ENCODE measurements at regions not wholly inside any gene's neighbourhood (a gene's known extent, or its start where the extent isn't known, plus 50 kb on each side); places are given as distances from the start of the nearest gene placed in this dataset.

DNA sequence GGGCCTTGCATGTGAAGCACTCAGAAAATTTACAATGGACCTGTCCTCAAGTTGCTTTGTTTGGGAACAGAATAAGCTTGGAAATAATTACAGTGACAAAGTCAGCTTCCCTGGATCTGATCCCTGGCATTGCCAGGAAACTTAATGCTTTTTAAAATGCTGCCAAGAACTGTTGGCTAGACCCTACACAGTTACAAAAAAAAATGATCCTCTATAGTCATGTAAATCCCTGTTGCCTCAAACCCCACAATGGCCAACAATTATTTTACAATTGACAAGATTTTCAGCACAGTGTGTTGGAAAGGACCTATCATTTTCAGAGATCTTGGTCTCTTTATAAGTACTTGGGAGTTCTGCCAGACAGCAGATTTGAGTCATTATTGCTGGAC lies 470.4 kb upstream of the ACVR2A start:
- no peaks in the 10 kb centered on the region for H3K9me3 Mint-ChIP-seq
- H3K36me3 Mint-ChIP-seq (ENCODE audit: low read depth), result no peaks in the 10 kb centered on the region
- H3K4me1 Mint-ChIP-seq, result peaks cover 8% of the 10 kb centered on the region
- H3K4me3 Mint-ChIP-seq, result no peak overlapping the region
- no peak for DNase-seq
- no peak overlapping the region for H3K27ac Mint-ChIP-seq
- ChIA-PET POLR2A (no interaction called here), CTCF (no interaction called here)
- no peaks in the 10 kb centered on the region for H3K27me3 Mint-ChIP-seq

DNA sequence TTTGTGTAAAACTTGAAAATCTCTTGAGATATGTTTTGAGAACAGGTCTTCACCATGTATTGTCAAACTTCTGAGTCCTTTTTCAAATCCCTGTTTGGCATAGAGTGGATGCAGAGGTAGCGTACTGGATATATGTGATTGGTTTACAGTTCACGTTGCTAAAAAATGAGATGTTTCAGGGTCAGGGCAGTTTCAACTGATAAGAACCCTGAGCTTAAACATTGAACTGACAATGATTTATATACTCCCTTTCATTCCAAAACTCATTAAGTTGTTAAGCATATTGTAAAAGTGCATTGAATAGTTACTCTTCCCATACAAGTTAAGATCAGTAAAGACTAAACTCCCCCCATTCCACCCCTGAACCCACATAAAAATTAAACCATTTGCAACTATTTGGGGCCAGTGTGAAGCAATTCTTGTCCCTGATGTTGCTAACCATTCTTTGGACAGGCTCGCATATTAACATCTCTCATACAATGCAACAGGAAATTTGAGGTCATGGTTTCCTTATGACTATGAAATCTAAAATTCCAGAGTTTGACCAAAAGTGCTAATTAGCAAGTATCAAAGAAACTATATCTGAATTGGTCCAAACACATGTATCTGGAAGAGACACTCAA lies 470.9 kb upstream of the ACVR2A start:
- CTCF ChIA-PET, result no interaction called here
- POLR2A ChIA-PET, result no interaction called here
- H3K27me3 Mint-ChIP-seq, result no peaks in the 10 kb centered on the region
- no peaks in the 10 kb centered on the region for H3K9me3 Mint-ChIP-seq
- H3K4me3 Mint-ChIP-seq, result no peak overlapping the region
- no peak for DNase-seq
- H3K4me1 Mint-ChIP-seq, result peaks cover 8% of the 10 kb centered on the region
- H3K36me3 Mint-ChIP-seq (ENCODE audit: low read depth), result no peaks in the 10 kb centered on the region
- H3K27ac Mint-ChIP-seq, result no peak overlapping the region

DNA sequence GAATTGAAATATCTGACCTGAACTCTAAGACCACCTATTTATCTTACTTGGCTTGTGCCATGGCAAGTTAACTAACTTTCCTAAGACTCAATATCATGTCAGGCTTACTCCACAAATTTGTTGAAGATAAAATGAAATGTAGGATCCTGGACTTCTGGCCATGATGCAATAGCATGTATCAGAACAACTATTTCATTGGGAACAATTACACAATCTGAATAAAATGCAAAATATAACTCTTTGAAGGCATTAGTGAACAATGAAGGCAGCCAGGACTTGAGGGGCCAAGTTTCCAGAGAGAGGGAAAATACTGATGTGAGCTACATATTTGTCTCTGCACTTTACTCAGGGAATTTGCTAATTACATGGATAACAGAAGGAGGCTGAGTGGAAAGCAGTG lies 476.5 kb upstream of the ACVR2A start:
- no peak overlapping the region for H3K4me3 Mint-ChIP-seq
- peaks cover 16% of the 10 kb centered on the region for H3K36me3 Mint-ChIP-seq (ENCODE audit: low read depth)
- peaks cover 11% of the 10 kb centered on the region for H3K9me3 Mint-ChIP-seq
- no peak overlapping the region for H3K27ac Mint-ChIP-seq
- peaks cover 12% of the 10 kb centered on the region for H3K4me1 Mint-ChIP-seq
- ChIA-PET POLR2A (no interaction called here), CTCF (interaction anchor here (0.7 kb wide), 1 partner anchor 436 kb away, joined by 3 read pairs; no protein-coding TSS in a partner anchor)
- no peak for DNase-seq
- peaks cover 3% of the 10 kb centered on the region for H3K27me3 Mint-ChIP-seq

DNA sequence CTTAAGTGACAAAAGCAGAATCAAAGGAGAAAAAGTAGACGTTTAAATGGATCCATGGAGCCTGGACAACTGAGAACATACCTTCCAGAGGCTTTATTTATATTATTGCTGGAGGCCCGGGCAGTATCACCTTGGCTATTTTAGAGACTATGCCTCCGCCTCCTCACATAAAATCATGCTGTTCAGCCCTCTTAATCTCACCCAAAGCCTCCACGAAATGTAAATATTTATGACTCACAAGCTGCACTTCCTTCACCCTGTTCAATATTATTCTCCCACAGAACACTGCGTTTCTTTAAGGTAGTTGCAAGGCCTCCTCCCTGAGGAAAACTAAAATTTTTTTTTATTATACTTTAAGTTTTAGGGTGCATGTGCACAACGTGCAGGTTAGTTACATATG lies 478.6 kb upstream of the ACVR2A start:
- Mint-ChIP-seq H3K4me1 (peaks cover 12% of the 10 kb centered on the region), H3K9me3 (peaks cover 14% of the 10 kb centered on the region), H3K4me3 (no peak overlapping the region), H3K36me3 (ENCODE audit: low read depth) (peaks cover 16% of the 10 kb centered on the region), H3K27ac (no peak overlapping the region), H3K27me3 (peaks cover 3% of the 10 kb centered on the region)
- CTCF ChIA-PET, result no interaction called here
- POLR2A ChIA-PET, result no interaction called here
- DNase-seq, result no peak

DNA sequence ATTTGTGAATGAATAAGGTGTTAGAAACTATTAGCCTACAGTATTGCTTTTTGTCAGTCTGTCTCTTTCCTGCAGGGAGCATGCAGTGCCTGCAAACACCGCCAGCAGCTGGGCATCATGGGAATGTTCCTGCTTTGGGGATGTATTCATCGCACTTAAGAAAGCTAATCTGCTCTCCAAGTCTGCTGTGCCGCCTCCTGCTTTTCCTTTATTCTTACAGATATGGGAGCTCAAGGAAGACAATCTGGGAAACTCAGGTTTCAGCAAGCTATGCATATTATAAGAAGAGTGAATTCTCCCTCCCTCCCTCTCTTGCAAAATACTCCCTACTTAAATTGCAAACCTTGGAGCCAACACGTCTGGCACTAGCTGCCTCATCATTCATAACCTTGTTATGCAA lies 479.2 kb upstream of the ACVR2A start:
- Mint-ChIP-seq H3K9me3 (peaks cover 14% of the 10 kb centered on the region), H3K27me3 (peaks cover 3% of the 10 kb centered on the region), H3K4me3 (no peak overlapping the region), H3K27ac (no peak overlapping the region), H3K36me3 (ENCODE audit: low read depth) (peaks cover 16% of the 10 kb centered on the region), H3K4me1 (peaks cover 12% of the 10 kb centered on the region)
- ChIA-PET CTCF (interaction anchor here (0.8 kb wide), 1 partner anchor 34 kb away, joined by 3 read pairs; no protein-coding TSS in a partner anchor), POLR2A (no interaction called here)
- DNase-seq, result no peak

DNA sequence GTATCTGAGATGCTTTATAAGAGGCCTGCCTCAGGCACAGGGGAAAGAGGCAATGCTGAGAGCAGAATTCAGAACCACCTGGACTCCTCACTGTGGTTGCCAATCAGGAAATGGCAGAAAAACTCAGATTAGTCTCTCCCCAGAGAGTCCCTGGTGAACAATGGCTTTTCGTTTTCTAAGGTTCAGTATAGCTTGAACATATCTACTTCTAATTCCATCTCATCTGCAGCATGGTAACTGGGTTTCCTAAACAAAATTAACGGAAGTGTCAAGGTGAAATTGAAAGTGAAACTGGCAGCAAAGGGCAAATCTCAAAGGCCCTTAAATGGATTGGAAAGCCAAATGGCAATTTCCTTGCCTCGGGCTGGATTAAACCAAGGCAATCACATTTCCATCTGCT lies 480.2 kb upstream of the ACVR2A start:
- POLR2A ChIA-PET, result no interaction called here
- no peak for DNase-seq
- CTCF ChIA-PET, result interaction anchor here (0.6 to 1.7 kb wide), 2 partner anchors 12 to 33 kb away, joined by 3 to 5 read pairs; no protein-coding TSS in a partner anchor
- H3K9me3 Mint-ChIP-seq, result peaks cover 14% of the 10 kb centered on the region
- H3K27ac Mint-ChIP-seq, result peak overlapping the region; percentile 17
- H3K4me3 Mint-ChIP-seq, result no peak overlapping the region
- H3K4me1 Mint-ChIP-seq, result peaks cover 12% of the 10 kb centered on the region
- H3K36me3 Mint-ChIP-seq (ENCODE audit: low read depth), result peaks cover 16% of the 10 kb centered on the region
- H3K27me3 Mint-ChIP-seq, result peaks cover 5% of the 10 kb centered on the region

DNA sequence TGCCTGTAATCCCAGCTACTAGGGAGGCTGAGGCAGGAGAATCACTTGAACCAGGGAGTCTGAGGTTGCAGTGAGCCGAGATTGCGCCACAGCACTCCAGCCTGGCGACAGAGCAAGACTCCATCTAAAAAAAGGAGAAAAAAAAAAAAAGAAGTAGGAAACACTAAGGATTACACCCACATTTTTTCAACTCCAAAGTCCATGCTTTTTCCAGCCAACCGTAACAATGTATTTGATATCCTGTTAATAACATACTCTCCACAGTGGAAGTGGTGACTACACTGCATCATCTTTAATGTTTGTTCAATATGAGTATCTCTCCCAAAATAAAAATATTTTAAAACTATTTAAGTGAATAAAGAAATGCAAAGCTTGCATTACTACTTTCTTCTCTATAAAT lies 481.6 kb upstream of the ACVR2A start:
- no peak for DNase-seq
- Mint-ChIP-seq H3K27me3 (peaks cover 4% of the 10 kb centered on the region), H3K36me3 (ENCODE audit: low read depth) (peaks cover 13% of the 10 kb centered on the region), H3K4me1 (peaks cover 12% of the 10 kb centered on the region), H3K9me3 (peaks cover 10% of the 10 kb centered on the region), H3K4me3 (no peak overlapping the region), H3K27ac (no peak overlapping the region)
- CTCF ChIA-PET, result interaction anchor here (1.7 kb wide), 1 partner anchor 10 kb away, joined by 5 read pairs; no protein-coding TSS in a partner anchor
- POLR2A ChIA-PET, result interaction anchor here (1.1 kb wide), 1 partner anchor 9 kb away, joined by 3 read pairs; no protein-coding TSS in a partner anchor

DNA sequence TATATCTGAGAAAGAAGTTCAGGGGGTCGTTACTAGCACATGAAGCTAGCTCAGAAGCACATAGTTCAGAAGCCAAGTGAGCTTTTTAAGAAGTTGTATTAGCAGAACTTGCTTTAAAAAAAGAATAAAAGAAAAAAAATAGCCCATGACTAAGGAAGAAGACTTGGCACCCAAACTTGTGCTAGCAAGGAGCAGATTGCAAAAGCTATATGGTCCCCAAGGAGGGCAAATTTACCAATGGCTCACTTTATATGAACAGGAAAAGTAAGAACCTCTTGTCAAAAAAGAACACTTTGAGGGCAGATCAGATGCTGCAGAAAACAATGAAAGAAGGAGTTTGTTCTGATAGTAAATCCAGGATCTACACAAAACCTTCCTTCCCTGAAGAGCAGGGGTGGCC lies 486.5 kb upstream of the ACVR2A start:
- H3K4me1 Mint-ChIP-seq, result peaks cover 8% of the 10 kb centered on the region
- H3K9me3 Mint-ChIP-seq, result peaks cover 5% of the 10 kb centered on the region
- ChIA-PET POLR2A (interaction anchor here (0.7 kb wide), 1 partner anchor 104 kb away, joined by 3 read pairs; no protein-coding TSS in a partner anchor), CTCF (no interaction called here)
- no peak overlapping the region for H3K27ac Mint-ChIP-seq
- no peak overlapping the region for H3K4me3 Mint-ChIP-seq
- H3K27me3 Mint-ChIP-seq, result peaks cover 8% of the 10 kb centered on the region
- no peaks in the 10 kb centered on the region for H3K36me3 Mint-ChIP-seq (ENCODE audit: low read depth)
- DNase-seq, result no peak

DNA sequence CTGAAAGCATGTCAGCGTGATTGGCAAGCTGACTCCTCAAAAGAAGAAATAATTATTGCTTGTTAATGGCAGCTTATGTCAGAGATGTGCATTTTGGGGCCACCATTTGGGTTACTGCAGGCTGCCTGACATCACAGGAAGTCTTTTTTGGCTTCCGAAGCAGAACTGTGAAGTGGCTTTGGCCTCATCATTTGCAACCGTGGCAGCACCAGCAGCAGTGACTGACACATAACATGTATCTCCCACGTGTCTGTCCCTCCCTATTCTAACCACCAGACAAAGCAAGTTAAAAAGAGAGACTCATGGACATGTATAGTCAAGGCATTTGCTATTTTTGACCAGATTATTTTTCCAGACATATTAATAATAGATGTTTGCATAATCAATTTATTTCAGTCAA lies 488.7 kb upstream of the ACVR2A start:
- H3K36me3 Mint-ChIP-seq (ENCODE audit: low read depth), result no peaks in the 10 kb centered on the region
- H3K9me3 Mint-ChIP-seq, result peaks cover 4% of the 10 kb centered on the region
- no peak overlapping the region for H3K4me3 Mint-ChIP-seq
- DNase-seq, result peak; percentile 30
- no peak overlapping the region for H3K27ac Mint-ChIP-seq
- peaks cover 8% of the 10 kb centered on the region for H3K27me3 Mint-ChIP-seq
- peaks cover 8% of the 10 kb centered on the region for H3K4me1 Mint-ChIP-seq
- ChIA-PET POLR2A (no interaction called here), CTCF (no interaction called here)

DNA sequence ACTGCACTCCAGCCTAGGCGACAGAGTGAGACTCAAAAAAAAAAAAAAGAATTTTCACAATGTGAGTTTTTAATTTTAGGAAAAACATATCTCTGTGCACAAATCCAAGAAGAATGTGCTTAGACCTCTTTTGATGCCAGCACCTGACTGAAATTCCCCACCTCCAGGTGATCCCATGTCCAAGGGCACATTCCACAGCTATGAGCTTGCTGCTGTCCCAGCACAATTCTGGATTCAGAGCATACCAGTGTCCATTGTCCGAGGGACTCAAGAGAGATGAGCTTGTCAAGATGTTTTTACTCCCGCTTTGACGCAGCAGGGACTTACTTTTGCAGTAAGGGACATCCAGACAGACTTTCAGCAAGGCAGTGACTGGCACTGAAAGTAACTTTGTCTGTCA lies 489.1 kb upstream of the ACVR2A start:
- no peak for DNase-seq
- POLR2A ChIA-PET, result no interaction called here
- H3K36me3 Mint-ChIP-seq (ENCODE audit: low read depth), result no peaks in the 10 kb centered on the region
- no peak overlapping the region for H3K27ac Mint-ChIP-seq
- H3K27me3 Mint-ChIP-seq, result peaks cover 8% of the 10 kb centered on the region
- peaks cover 4% of the 10 kb centered on the region for H3K9me3 Mint-ChIP-seq
- peaks cover 8% of the 10 kb centered on the region for H3K4me1 Mint-ChIP-seq
- CTCF ChIA-PET, result no interaction called here
- H3K4me3 Mint-ChIP-seq, result no peak overlapping the region

DNA sequence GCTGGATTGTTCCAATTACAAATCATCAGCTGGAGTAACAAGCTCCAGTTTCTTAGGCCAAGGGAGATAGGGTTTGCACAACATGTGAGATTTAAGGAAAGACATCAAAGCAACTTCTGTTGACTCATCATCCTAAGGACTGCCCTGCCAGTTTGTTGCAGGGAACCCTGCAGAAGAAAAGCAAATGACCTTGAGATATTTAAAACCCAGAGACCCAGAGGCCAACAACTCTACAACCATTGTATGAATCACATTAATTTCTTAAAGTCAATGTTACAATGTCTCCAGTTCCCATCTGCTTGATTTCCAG lies 491.8 kb upstream of the ACVR2A start:
- no peaks in the 10 kb centered on the region for H3K36me3 Mint-ChIP-seq (ENCODE audit: low read depth)
- peaks cover 4% of the 10 kb centered on the region for H3K9me3 Mint-ChIP-seq
- DNase-seq, result no peak
- ChIA-PET POLR2A (no interaction called here), CTCF (interaction anchor here (1.3 kb wide), 1 partner anchor 11 kb away, joined by 5 read pairs; no protein-coding TSS in a partner anchor)
- peaks cover 10% of the 10 kb centered on the region for H3K4me1 Mint-ChIP-seq
- peaks cover 3% of the 10 kb centered on the region for H3K27me3 Mint-ChIP-seq
- no peak overlapping the region for H3K27ac Mint-ChIP-seq
- H3K4me3 Mint-ChIP-seq, result no peak overlapping the region

DNA sequence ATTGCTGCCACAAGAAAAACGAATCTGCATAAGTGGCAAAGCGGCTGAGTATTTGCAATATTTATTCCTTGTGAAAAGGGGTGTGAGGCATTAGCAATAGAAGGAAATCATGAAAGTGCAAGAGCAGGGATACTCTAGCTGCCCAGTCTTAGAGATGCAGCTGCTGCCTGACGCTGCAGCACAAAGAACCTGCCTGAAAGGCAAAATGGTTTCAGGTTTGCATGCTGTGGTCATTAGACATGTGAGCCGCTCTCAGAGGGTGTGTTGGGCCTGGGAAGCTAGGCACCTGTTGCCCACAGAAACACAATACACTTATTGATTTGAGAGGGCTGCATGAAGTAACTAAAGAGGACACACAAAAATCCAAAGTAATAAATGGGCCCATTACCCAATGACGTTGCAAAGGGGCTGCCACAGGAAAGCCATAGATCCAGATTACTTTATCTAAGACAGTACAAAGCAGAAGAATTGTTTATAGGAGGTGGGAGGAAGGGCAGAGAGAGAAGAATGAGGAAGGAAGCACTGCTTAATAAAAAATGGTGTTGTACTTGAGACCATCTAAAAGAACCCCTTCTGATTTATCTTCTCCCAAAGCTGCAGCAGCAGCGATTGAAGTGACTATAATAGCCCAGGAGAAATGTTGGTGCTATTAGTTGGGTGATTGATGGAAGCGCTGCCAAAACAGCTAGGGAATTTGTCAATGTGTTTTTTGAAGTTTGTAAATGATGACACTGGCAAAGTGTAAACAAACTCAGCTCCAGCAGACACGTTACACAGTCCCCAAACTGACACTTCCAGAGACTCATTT lies 492.4 kb upstream of the ACVR2A start:
- POLR2A ChIA-PET, result no interaction called here
- CTCF ChIA-PET, result interaction anchor here (1.3 kb wide), 1 partner anchor 11 kb away, joined by 5 read pairs; no protein-coding TSS in a partner anchor
- no peak overlapping the region for H3K27ac Mint-ChIP-seq
- no peak for DNase-seq
- peaks cover 2% of the 10 kb centered on the region for H3K9me3 Mint-ChIP-seq
- peaks cover 10% of the 10 kb centered on the region for H3K4me1 Mint-ChIP-seq
- no peaks in the 10 kb centered on the region for H3K27me3 Mint-ChIP-seq
- no peaks in the 10 kb centered on the region for H3K36me3 Mint-ChIP-seq (ENCODE audit: low read depth)
- no peak overlapping the region for H3K4me3 Mint-ChIP-seq

DNA sequence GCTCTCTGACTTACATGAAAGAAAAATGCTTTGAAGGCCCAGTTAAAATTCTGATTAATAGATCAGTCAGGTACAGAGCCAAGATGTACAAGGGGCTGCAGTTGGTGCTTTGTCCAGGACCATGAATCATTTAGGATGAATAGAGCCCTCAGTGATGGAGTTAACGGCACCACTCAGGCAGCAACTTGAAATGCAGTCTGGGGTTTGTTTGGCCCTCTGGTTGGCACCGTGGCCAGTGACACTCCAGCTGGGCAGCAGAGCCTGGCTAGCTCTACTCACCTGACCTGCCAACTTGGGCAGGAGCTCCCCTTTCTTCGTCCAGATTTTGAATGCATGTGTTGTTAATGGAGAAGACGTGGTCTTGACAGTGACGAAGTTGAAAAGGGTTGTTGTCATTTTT lies 493.0 kb upstream of the ACVR2A start:
- Mint-ChIP-seq H3K27me3 (no peaks in the 10 kb centered on the region), H3K4me3 (no peak overlapping the region), H3K4me1 (peaks cover 10% of the 10 kb centered on the region), H3K27ac (no peak overlapping the region), H3K9me3 (peaks cover 2% of the 10 kb centered on the region), H3K36me3 (ENCODE audit: low read depth) (no peaks in the 10 kb centered on the region)
- POLR2A ChIA-PET, result no interaction called here
- CTCF ChIA-PET, result no interaction called here
- DNase-seq, result no peak
